PC-3 (cell line): ENCODE measurements at regions not wholly inside any gene's neighbourhood (a gene's known extent, or its start where the extent isn't known, plus 50 kb on each side); places are given as distances from the start of the nearest gene placed in this dataset.

ENCODE experiments used
- ATAC-seq: fragments of 200-7000 bp; cut with Tn5 transposase; 2 replicates; pipeline ENCODE4 v1.9.1; 2020; ENCODE audit warnings: mild to moderate bottlenecking, moderate library complexity
- BruUV-seq: library from RNA; stranded (reverse); fragments of 400-500 nt; replicated peaks from 2 replicates; lab custom pipeline; 2021; lab: Mats Ljungman, UMichigan
- CTCF ChIA-PET: fragments of 300-600 bp; sonication (Branson Sonifier 250); formaldehyde crosslinking; loops from one replicate; lab custom pipeline; 2022; ENCODE audit warnings: antibody characterized with exemption; lab: Charles Lee
- POLR2A ChIA-PET: fragments of 300-600 bp; sonication (Branson Sonifier 250); formaldehyde crosslinking; loops from one replicate; lab custom pipeline; 2022; ENCODE audit warnings: antibody characterized with exemption; ENCODE audit not compliant: unreplicated experiment; lab: Charles Lee
- DNase-seq: peaks from one replicate; pipeline ENCODE4 v3.0.0-alpha.2; 2015
- H2AFZ ChIP-seq: fragments of 300-600 bp; sonication (generic); 2 replicates; pipeline ENCODE4 v1.6.0; 2016; ENCODE audit warnings: antibody characterized with exemption, low read length
- H3F3A ChIP-seq: fragments of 300-600 bp; sonication (generic); one replicate; pipeline ENCODE4 v1.6.0; 2017; ENCODE audit warnings: antibody characterized with exemption, low read length, control low read depth, mild to moderate bottlenecking; ENCODE audit not compliant: unreplicated experiment
- H3K27ac ChIP-seq: fragments of 300-600 bp; sonication (generic); 2 replicates; pipeline ENCODE4 v1.5.1; 2016; ENCODE audit warnings: mild to moderate bottlenecking, low read length
- H3K27me3 ChIP-seq: fragments of 300-600 bp; sonication (generic); 2 replicates; pipeline ENCODE4 v1.6.1; 2016; ENCODE audit warnings: low read length, mixed read lengths
- H3K36me3 ChIP-seq: fragments of 300-600 bp; sonication (generic); 2 replicates; pipeline ENCODE4 v1.6.1; 2016; ENCODE audit warnings: low read depth, mixed run types, low read length, mixed read lengths
- H3K4me1 ChIP-seq: fragments of 300-600 bp; sonication (generic); 2 replicates; pipeline ENCODE4 v1.5.1; 2016; ENCODE audit warnings: low read length; ENCODE audit not compliant: insufficient read depth
- H3K4me2 ChIP-seq: fragments of 300-600 bp; sonication (generic); 2 replicates; pipeline ENCODE4 v1.6.0; 2016; ENCODE audit warnings: low read length
- H3K4me3 ChIP-seq: fragments of 300-600 bp; sonication (generic); 2 replicates; pipeline ENCODE4 v1.5.1; 2016; ENCODE audit warnings: mild to moderate bottlenecking, low read length, mixed read lengths
- H3K79me2 ChIP-seq: fragments of 300-600 bp; sonication (generic); 2 replicates; pipeline ENCODE4 v1.6.1; 2017; ENCODE audit warnings: low read length, mixed read lengths
- H3K9ac ChIP-seq: fragments of 300-600 bp; sonication (generic); 2 replicates; pipeline ENCODE4 v1.6.0; 2016; ENCODE audit warnings: mild to moderate bottlenecking, low read length
- H3K9me2 ChIP-seq: fragments of 300-600 bp; sonication (generic); replicated peaks from 2 replicates; pipeline ENCODE4 v1.6.1; 2016; ENCODE audit warnings: mixed run types, low read length, mixed read lengths
- H3K9me3 ChIP-seq: fragments of 300-600 bp; sonication (generic); 2 replicates; pipeline ENCODE4 v1.6.1; 2016; ENCODE audit warnings: low read length, mixed read lengths
- H4K20me1 ChIP-seq: fragments of 300-600 bp; sonication (generic); 2 replicates; pipeline ENCODE4 v1.6.1; 2016; ENCODE audit warnings: low read length, mixed read lengths
- CTCF ChIP-seq: fragments of 300-600 bp; sonication (generic); conservative IDR thresholded peaks from 2 replicates; pipeline ENCODE4 v1.5.1; 2017; ENCODE audit warnings: antibody characterized with exemption, low read depth, mild to moderate bottlenecking, low read length
- EZH2 ChIP-seq: fragments of 300-600 bp; sonication (generic); IDR thresholded peaks from one replicate; pipeline ENCODE4 v1.6.1; 2017; ENCODE audit warnings: antibody characterized with exemption, mild to moderate bottlenecking, low read length; ENCODE audit not compliant: unreplicated experiment
- EZH2phosphoT487 ChIP-seq: fragments of 300-600 bp; sonication (generic); IDR thresholded peaks from 2 replicates; pipeline ENCODE4 v1.6.1; 2018; ENCODE audit warnings: mild to moderate bottlenecking, antibody characterized with exemption, low read length, borderline replicate concordance
- intact Hi-C: fragments of 100-400 bp; cut with micrococcal nuclease; formaldehyde crosslinking; loops from 2 replicates; pipeline ENCODE4 v1.9.0; 2023

GRCh38 chr1:37127254-37127748, 93.0 kb upstream of the GRIK3 start:
- H3K9me2 ChIP-seq: no peaks in the 10 kb centered on the region
- ChIA-PET POLR2A (no interaction called here), CTCF (no interaction called here)
- H3F3A ChIP-seq: no peaks in the 10 kb centered on the region
- TF ChIP-seq CTCF: no peak
- no peak for TF ChIP-seq EZH2
- no peak for TF ChIP-seq EZH2phosphoT487
- H3K36me3 ChIP-seq: no peaks in the 10 kb centered on the region
- no peak overlapping the region for H3K9ac ChIP-seq
- no peak overlapping the region for H2AFZ ChIP-seq
- intact Hi-C loops: no loop called here
- no peaks in the 10 kb centered on the region for H4K20me1 ChIP-seq
- ATAC-seq (no peak), DNase-seq (no peak)
- no peak overlapping the region for H3K4me3 ChIP-seq
- no peak overlapping the region for H3K27ac ChIP-seq
- no peak overlapping the region for H3K4me2 ChIP-seq
- BruUV-seq: no TSS peak
- no peaks in the 10 kb centered on the region for H3K79me2 ChIP-seq
- no peaks in the 10 kb centered on the region for H3K9me3 ChIP-seq
- no peaks in the 10 kb centered on the region for H3K4me1 ChIP-seq
- peaks cover 29% of the 10 kb centered on the region for H3K27me3 ChIP-seq

GRCh38 chr1:37128091-37128490, 93.8 kb upstream of the GRIK3 start:
- CTCF ChIA-PET: no interaction called here
- BruUV-seq: no TSS peak
- H3K79me2 ChIP-seq: no peaks in the 10 kb centered on the region

More at GRCh38 chr1:37128091-37128490, 93.8 kb upstream of the GRIK3 start:
- Histone ChIP-seq H3K4me2 (no peak overlapping the region), H3K9me2 (no peaks in the 10 kb centered on the region), H3K4me3 (no peak overlapping the region), H4K20me1 (no peaks in the 10 kb centered on the region), H3K4me1 (no peaks in the 10 kb centered on the region), H3K9me3 (no peaks in the 10 kb centered on the region), H3F3A (no peaks in the 10 kb centered on the region), H3K27me3 (peaks cover 35% of the 10 kb centered on the region), H2AFZ (no peak overlapping the region), H3K27ac (no peak overlapping the region), H3K36me3 (no peaks in the 10 kb centered on the region), H3K9ac (no peak overlapping the region)
- POLR2A ChIA-PET: no interaction called here
- DNase-seq: no peak
- ATAC-seq: no peak
- no peak for TF ChIP-seq EZH2phosphoT487
- TF ChIP-seq EZH2: no peak
- no peak for TF ChIP-seq CTCF
- intact Hi-C loops: no loop called here
